Upper lobe of right lung (tissue), 1 donor: ENCODE measurements at regions not wholly inside any gene's neighbourhood (a gene's known extent, or its start where the extent isn't known, plus 50 kb on each side); places are given as distances from the start of the nearest gene placed in this dataset.

Experiments used
- ATAC-seq: fragments of 200-7000 bp; cut with Tn5 transposase; one replicate; pipeline ENCODE4 v1.9.1; 2020; ENCODE audit warnings: mild to moderate bottlenecking, moderate library complexity
- DNase-seq: peaks from one replicate; pipeline ENCODE4 v3.0.0-alpha.2; 2020
- H3K27ac ChIP-seq: fragments of 200-600 bp; one replicate; pipeline ENCODE4 v1.8.0; 2022
- H3K27me3 ChIP-seq: fragments of 200-600 bp; one replicate; pipeline ENCODE4 v1.8.0; 2022; ENCODE audit warnings: mild to moderate bottlenecking
- H3K36me3 ChIP-seq: fragments of 200-600 bp; one replicate; pipeline ENCODE4 v1.8.0; 2022
- H3K4me1 ChIP-seq: fragments of 200-600 bp; one replicate; pipeline ENCODE4 v1.8.0; 2022
- H3K4me3 ChIP-seq: fragments of 200-600 bp; one replicate; pipeline ENCODE4 v1.8.0; 2022; ENCODE audit warnings: mild to moderate bottlenecking
- H3K9me3 ChIP-seq: fragments of 200-600 bp; one replicate; pipeline ENCODE4 v1.8.0; 2022
- intact Hi-C: fragments of 100-400 bp; cut with DNase I; formaldehyde crosslinking; loops from one replicate; pipeline ENCODE4 v1.11.0; 2022
- TF ChIP-seq, protein P1 (sequence below): fragments of 200-600 bp; IDR thresholded peaks from one replicate; pipeline ENCODE4 v1.8.0; 2022; ENCODE audit warnings: antibody characterized with exemption
- donor health status: DM: no; HTN: yes; CAD: no; lungs with severe emphysema.

DNA sequence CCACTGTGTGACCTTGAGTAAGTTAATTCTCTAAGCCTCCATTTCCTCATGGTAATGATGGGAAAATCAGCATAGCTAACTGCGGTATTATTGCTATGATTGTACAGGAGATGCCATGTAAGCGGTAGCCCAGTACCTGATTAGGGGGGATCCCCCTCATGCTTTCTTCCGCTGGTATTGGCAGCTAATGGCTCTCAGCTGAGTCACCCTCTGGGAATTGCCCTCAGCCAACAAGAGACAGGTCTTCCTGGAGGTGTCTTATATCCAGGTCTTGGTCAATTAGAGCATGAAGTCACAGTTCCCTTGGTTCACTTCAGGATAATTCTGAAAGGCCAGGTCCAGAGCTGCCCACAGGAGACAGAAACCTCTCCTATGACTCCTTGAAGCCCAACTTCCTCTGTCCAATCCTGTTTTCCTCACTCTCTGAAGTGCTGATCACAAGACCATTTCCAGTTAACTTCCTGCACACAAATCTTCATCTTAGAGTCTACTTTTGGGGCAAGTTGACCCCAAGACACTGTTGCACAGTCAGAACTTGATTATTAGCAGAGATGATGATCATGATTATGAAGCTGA is 724.7 kb upstream of the ZNF385D start:
- no peak for ATAC-seq
- no peaks in the 10 kb centered on the region for H3K9me3 ChIP-seq

GRCh38 chr3:22476976-22477375 is 726.0 kb upstream of the ZNF385D start:
- intact Hi-C loops, result no loop called here
- TF ChIP-seq, protein P1, sequence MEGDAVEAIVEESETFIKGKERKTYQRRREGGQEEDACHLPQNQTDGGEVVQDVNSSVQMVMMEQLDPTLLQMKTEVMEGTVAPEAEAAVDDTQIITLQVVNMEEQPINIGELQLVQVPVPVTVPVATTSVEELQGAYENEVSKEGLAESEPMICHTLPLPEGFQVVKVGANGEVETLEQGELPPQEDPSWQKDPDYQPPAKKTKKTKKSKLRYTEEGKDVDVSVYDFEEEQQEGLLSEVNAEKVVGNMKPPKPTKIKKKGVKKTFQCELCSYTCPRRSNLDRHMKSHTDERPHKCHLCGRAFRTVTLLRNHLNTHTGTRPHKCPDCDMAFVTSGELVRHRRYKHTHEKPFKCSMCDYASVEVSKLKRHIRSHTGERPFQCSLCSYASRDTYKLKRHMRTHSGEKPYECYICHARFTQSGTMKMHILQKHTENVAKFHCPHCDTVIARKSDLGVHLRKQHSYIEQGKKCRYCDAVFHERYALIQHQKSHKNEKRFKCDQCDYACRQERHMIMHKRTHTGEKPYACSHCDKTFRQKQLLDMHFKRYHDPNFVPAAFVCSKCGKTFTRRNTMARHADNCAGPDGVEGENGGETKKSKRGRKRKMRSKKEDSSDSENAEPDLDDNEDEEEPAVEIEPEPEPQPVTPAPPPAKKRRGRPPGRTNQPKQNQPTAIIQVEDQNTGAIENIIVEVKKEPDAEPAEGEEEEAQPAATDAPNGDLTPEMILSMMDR, result no peak
- H3K27ac ChIP-seq, result no peak overlapping the region
- no peaks in the 10 kb centered on the region for H3K36me3 ChIP-seq
- H3K27me3 ChIP-seq, result no peaks in the 10 kb centered on the region
- ATAC-seq (no peak), DNase-seq (no peak)
- no peaks in the 10 kb centered on the region for H3K4me1 ChIP-seq
- H3K4me3 ChIP-seq, result no peak overlapping the region
- no peaks in the 10 kb centered on the region for H3K9me3 ChIP-seq

More for the DNA sequence above, 724.7 kb upstream of the ZNF385D start:
- intact Hi-C loops, result no loop called here
- Histone ChIP-seq H3K4me3 (no peak overlapping the region), H3K36me3 (no peaks in the 10 kb centered on the region), H3K4me1 (no peaks in the 10 kb centered on the region), H3K27ac (no peak overlapping the region), H3K27me3 (no peaks in the 10 kb centered on the region)
- DNase-seq, result no peak
- TF ChIP-seq, protein P1, result no peak

- Histone ChIP-seq H3K4me1 (no peaks in the 10 kb centered on the region), H3K27me3 (no peaks in the 10 kb centered on the region), H3K27ac (no peak overlapping the region), H3K4me3 (no peak overlapping the region), H3K9me3 (no peaks in the 10 kb centered on the region), H3K36me3 (no peaks in the 10 kb centered on the region)
- ATAC-seq (no peak), DNase-seq (no peak)
- TF ChIP-seq, protein P1, result no peak
- intact Hi-C loops, result no loop called here
Observed at GRCh38 chr3:22485954-22486353, 717.2 kb upstream of the UBE2E2 start.

DNA sequence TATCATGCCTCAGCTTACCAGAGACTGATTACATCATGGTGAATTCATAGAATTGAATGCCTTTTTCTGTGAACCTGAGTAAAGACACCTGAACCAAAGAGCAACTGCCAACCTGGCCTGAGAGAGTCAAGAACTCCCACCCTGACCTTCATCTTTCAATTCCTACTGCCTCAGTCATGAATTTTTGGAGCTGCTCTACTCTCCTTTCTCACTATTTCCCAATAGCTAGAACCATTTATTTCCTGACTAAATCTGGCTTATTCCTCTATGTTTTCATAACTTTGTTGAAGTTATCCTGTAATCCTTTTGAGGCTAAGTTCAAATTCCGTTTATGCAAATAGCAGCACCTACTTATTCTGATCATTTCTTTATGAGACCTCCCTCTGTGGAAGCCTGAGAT is 712.4 kb upstream of the UBE2E2 start:
- no peak for ATAC-seq

DNA sequence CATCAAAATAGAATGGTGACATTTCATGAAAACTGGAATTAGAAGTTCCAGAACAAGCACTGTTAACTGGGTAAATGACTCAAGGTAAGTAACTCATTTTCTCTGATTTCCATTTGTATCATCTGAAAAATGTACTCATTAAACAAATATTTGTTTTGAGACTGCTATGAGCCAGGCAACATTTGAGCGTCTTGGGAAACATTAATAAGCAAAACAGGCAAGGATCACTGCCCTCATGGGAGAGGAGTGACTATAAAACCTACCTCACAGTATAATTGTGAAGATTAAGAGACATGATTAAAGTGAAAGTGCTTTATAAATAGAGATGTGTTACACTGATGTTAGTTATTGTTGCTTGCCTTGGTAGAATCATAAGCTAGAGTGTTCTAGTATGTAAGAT is 711.8 kb upstream of the UBE2E2 start:
- no peaks in the 10 kb centered on the region for H3K4me1 ChIP-seq
- ATAC-seq, result no peak
- H3K27ac ChIP-seq, result no peak overlapping the region
- no peaks in the 10 kb centered on the region for H3K27me3 ChIP-seq
- H3K9me3 ChIP-seq, result no peaks in the 10 kb centered on the region
- DNase-seq, result no peak
- intact Hi-C loops, result no loop called here
- H3K36me3 ChIP-seq, result no peaks in the 10 kb centered on the region
- H3K4me3 ChIP-seq, result no peak overlapping the region
- TF ChIP-seq, protein P1, result no peak

More for the DNA sequence above, 712.4 kb upstream of the UBE2E2 start:
- TF ChIP-seq, protein P1, result no peak
- intact Hi-C loops, result no loop called here
- DNase-seq, result no peak
- Histone ChIP-seq H3K4me1 (no peaks in the 10 kb centered on the region), H3K36me3 (no peaks in the 10 kb centered on the region), H3K27me3 (no peaks in the 10 kb centered on the region), H3K9me3 (no peaks in the 10 kb centered on the region), H3K4me3 (no peak overlapping the region), H3K27ac (no peak overlapping the region)

DNA sequence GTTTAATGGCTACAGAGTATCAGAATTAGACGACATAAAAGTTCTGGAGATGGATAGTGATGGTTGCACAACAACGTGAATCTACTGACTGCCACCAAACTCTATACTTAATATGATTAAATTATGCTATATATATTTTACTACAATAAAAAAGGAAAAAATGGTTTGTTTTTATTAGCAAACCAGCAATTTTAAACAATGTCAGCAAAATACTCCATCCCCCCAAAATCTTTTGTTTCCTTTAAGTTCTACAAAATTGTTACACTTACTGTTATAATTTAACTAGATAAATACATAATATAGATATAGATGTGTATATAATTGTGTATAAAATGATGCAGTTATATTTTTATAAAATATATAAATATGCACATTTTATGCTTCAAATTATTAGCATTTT is 710.8 kb upstream of the UBE2E2 start:
- intact Hi-C loops, result no loop called here
- no peak for ATAC-seq
- H3K4me1 ChIP-seq, result no peaks in the 10 kb centered on the region
- no peak for DNase-seq
- H3K27me3 ChIP-seq, result no peaks in the 10 kb centered on the region
- H3K36me3 ChIP-seq, result no peaks in the 10 kb centered on the region
- H3K9me3 ChIP-seq, result no peaks in the 10 kb centered on the region
- H3K4me3 ChIP-seq, result no peak overlapping the region
- H3K27ac ChIP-seq, result no peak overlapping the region
- TF ChIP-seq, protein P1, result no peak
